Choroid plexus epithelial cell (primary cell): ENCODE measurements at regions not wholly inside any gene's neighbourhood (a gene's known extent, or its start where the extent isn't known, plus 50 kb on each side); places are given as distances from the start of the nearest gene placed in this dataset.

Experiments used
- DNase-seq: peaks from one replicate; pipeline ENCODE4 v3.0.0-alpha.2; 2010; ENCODE audit warnings: low read depth
- H3K4me3 ChIP-seq: 2 replicates; pipeline ENCODE4 v1.5.1; 2011; ENCODE audit warnings: low read depth, mild to moderate bottlenecking, control low read depth, low read length, moderate library complexity
- TF ChIP-seq, protein P1 (sequence below): conservative IDR thresholded peaks from 2 replicates; pipeline ENCODE4 v1.5.1; 2011; ENCODE audit warnings: low read depth, mild to moderate bottlenecking, control low read depth, inconsistent platforms, low read length, moderate library complexity

DNA sequence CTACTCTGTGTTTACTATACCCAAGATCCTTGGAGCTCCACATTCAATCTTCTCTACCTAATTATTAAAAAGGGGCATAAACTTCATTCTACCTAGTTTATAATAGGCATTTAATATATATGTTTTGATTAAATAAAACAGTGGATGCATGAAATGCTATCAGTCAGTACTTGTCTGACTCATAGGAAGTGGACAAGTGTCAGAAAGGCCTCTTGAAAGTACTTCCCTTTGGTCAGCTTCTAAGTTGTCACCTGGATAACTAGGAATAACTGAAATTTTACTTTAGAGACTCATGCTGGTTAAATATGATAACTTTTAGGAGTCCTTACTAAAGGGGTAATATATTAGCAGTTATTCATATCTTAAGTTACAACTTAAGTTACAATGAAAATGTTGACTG, 329.8 kb downstream of the KLF5 start:
- TF ChIP-seq, protein P1, sequence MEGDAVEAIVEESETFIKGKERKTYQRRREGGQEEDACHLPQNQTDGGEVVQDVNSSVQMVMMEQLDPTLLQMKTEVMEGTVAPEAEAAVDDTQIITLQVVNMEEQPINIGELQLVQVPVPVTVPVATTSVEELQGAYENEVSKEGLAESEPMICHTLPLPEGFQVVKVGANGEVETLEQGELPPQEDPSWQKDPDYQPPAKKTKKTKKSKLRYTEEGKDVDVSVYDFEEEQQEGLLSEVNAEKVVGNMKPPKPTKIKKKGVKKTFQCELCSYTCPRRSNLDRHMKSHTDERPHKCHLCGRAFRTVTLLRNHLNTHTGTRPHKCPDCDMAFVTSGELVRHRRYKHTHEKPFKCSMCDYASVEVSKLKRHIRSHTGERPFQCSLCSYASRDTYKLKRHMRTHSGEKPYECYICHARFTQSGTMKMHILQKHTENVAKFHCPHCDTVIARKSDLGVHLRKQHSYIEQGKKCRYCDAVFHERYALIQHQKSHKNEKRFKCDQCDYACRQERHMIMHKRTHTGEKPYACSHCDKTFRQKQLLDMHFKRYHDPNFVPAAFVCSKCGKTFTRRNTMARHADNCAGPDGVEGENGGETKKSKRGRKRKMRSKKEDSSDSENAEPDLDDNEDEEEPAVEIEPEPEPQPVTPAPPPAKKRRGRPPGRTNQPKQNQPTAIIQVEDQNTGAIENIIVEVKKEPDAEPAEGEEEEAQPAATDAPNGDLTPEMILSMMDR: no peak
- DNase-seq: no peak
- H3K4me3 ChIP-seq: no peak overlapping the region

DNA sequence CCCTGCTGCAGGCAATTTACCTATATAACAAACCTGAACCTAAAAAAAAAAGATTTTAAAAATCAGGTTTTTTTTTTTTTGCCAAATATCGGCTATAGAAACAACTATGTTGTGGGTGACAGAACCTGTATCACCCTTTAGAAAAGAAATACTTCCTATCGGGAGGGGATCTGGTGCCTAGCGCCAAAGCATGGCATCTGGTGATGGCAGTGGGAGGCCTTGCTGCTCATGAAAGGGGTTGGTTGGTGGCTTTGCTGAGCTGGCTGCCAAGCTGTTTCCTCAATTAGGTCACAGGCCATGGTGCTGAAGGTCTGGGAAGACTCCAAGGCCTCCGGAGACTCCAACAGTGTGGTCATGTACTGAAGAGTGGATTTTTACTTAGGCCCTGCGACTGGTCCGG, 328.5 kb downstream of the KLF5 start:
- TF ChIP-seq, protein P1: no peak
- H3K4me3 ChIP-seq: no peak overlapping the region
- no peak for DNase-seq

DNA sequence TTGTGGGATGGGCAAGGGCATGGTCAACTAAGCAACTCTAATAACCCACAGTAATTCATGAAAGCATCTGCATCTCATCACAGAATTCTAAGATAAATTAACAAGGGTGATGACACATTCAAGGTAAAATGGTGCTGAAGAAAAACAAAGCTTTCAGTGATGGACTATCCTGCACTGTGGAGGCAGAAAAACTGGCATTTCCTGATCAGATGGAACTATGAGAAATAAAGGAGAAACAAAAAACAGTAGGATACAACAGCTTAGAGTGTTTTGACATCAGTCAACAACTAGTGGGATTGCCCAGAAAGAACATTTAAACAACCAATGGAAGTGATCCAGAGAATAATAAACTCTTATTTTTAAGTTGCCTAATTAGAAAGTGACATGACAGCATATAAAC, 327.0 kb downstream of the KLF5 start:
- TF ChIP-seq, protein P1: no peak
- DNase-seq: no peak
- no peak overlapping the region for H3K4me3 ChIP-seq

DNA sequence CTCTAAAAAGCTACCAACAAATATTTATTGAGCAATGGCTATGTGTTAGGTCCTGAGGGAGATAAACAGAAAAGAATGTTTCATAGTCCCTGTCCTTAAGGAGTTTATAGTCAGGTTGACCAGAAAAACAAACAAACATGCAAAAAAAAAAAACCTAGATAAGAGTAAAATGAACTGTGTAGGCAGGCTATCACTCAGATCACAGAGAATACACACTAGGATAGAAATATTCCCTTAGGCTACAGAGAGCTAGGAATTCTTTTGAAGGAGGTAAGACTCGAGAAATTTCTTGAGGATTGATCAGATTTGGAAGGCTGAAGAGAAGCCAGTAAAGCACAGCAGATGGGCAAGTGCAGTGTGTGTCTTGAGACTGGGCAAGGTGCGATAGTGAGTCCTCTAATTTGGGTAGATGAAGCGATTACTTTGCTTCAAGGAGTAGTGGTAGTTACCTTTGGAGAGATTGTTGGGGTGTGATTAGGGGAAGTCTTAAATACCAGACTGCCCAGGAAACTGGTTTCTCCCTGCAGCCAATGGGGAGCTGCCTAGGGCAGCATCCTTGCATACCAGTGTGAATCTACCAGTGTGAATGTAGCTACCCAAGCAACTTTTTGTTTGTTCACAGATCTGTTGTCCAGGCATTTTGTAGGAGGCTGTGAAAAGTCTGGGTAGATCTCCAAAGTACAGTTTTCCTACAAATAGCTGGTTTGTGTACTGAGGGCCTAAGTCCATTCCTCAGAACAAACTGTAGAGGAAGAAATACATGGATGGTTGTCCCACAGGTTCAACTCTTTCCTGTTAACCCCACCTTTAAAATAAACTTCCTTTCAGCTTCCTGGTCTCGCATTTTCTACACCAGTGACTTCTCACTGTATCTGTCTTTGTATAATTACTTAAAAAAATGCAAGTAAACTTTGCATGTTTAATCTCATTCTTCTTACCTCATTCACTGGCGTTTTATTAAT, 314.1 kb downstream of the KLF5 start:
- H3K4me3 ChIP-seq: no peak overlapping the region
- DNase-seq: no peak
- TF ChIP-seq, protein P1: no peak

DNA sequence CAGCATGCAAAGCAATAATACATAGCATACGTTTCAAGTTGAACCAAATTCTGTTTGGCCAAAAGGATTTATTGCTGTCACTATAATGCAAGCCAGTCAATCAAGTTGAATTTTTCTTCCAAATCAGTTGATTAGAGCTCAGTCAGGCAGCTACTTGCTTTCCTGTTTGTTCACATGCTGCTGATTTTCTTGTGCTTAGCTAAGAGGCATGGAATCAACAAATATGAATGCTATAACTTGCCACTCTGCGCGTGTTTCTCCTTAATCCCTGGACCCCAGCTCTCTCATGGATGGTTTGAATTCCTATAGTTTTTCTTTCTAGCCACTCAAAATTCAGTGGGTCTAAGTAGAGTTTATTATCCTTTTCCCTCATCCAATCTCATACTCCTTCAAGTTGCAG, 311.3 kb downstream of the KLF5 start:
- TF ChIP-seq, protein P1: no peak
- no peak for DNase-seq
- H3K4me3 ChIP-seq: no peak overlapping the region

DNA sequence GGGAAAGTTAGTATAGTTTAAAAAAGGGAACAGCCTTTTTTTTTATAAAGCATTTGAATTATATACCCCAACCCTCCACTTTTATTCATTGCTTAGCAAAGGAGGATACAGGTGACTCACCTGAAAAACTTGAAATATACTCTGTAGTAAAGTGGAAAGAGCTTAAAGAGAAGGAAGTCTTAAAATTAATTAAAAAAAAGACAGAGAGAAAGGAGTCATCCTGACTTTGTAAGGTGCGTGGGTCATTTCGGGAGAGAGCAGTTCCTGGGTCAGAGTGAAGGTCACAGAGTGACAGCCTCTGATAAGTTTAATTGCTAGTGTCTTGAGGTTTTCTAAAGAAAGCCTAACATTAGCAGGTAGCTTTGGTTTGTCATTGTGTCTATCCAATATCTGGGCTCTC, 310.3 kb downstream of the KLF5 start:
- H3K4me3 ChIP-seq: no peak overlapping the region
- TF ChIP-seq, protein P1: no peak
- DNase-seq: no peak

DNA sequence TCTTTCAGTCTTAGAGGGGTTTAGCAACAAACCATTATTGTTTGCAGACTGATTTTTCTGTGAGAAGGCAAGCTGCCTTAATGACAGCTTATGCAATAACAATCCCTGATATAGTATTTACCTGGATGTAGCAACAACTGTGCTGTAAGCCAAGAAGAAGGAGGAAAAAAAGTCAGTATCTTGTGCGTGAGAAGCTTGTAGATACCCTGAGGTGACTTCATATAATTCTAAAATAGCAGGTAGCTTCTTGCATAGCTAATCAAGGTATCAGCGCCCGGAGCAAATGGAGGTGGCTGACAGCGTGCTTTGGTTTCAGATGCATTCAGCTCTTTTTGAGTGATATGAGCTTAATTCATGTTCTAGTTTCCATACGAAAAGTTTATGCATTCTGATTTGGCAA, 309.8 kb downstream of the KLF5 start:
- no peak for DNase-seq
- TF ChIP-seq, protein P1: no peak
- no peak overlapping the region for H3K4me3 ChIP-seq
